Spleen (tissue), 7 donors: ENCODE measurements at regions not wholly inside any gene's neighbourhood (a gene's known extent, or its start where the extent isn't known, plus 50 kb on each side); places are given as distances from the start of the nearest gene placed in this dataset.
A peak's percentile ranks its signal among the peaks of the same experiment; 100 is the strongest.

Experiments used
- CTCF ChIP-seq, 11 experiments: fragments of 200-600 bp in 7 of 11; fragments of 450-650 bp in 4 of 11; sonication (generic) in 4 of 11; IDR thresholded peaks in 8 of 11; conservative IDR thresholded peaks in 3 of 11; 1 replicate in 7 of 11; 2 replicates in 4 of 11; pipeline versions ENCODE4 v1.4.0 to v1.8.0; 2016 to 2021; ENCODE audit warnings: antibody characterized with exemption in 11 of 11, inconsistent platforms in 4 of 11, mild to moderate bottlenecking in 1 of 11
- POLR2A ChIP-seq, 3 donors: fragments of 450-650 bp; IDR thresholded peaks; one replicate each; pipeline ENCODE4 v1.5.1; 2017; ENCODE audit warnings: antibody characterized with exemption in 3 of 3, mild to moderate bottlenecking in 1 of 3
- POLR2AphosphoS5 ChIP-seq, 3 donors: sonication (generic); formaldehyde crosslinking; IDR thresholded peaks; one replicate each; pipeline ENCODE4 v1.5.1; 2017; ENCODE audit warnings: antibody characterized with exemption in 3 of 3
- donor health status: DM: no; HTN: no; CAD: no; lungs with moderate emphysema.
- donor health status: DM: no; HTN: no; CAD: no.
- donor health status: DM: no; HTN: no; CAD: no.

GRCh38 chr10:63703113-63703670, 182.0 kb downstream of the REEP3 start:
- TF ChIP-seq CTCF (IDR thresholded peaks at IDR 0.05 in 8 of 11, conservative IDR thresholded peaks at IDR 0.05 in 3 of 11) (no peak), POLR2A (IDR thresholded peaks at IDR 0.05) (no peak), POLR2AphosphoS5 (IDR thresholded peaks at IDR 0.05) (peak in 1 of 3 donors; percentile 37)
